ENCODE measurements at regions not wholly inside any gene's neighbourhood (a gene's known extent, or its start where the extent isn't known, plus 50 kb on each side); places are given as distances from the start of the nearest gene placed in this dataset.
A peak's percentile ranks its signal among the peaks of the same experiment; 100 is the strongest.
"Not testable (repeated sequence)": the region's sequence is repeated elsewhere in the genome, so short reads cannot be mapped to it uniquely, and the experiment has no call there.

DNA sequence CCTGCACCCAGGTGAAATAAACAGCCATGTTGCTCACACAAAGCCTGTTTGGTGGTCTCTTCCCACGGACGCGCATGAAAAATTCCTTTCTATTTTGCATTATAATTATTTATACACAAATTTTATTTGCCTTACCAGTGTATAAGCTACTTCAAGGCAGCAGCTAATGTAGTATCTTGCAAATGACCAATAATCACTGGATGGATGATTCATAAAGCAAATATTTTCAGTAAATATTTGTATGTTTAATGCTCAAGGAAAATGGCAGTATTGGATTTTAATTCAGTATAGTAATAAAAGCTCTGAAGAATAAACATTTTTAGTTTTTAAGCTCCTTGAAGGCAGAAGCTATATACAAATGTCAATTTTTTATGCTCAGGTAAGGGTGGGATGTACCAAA is 158.7 kb upstream of the NANOGP8 start:
- Histone ChIP-seq H2AFZ (no peak overlapping the region), H3K4me3 (no peak overlapping the region), H3K36me3 (ENCODE audit: low read depth) (no peaks in the 10 kb centered on the region), H3K9me3 (ENCODE audit: insufficient read depth, low read depth) (no peaks in the 10 kb centered on the region), H3K79me2 (ENCODE audit: low read depth) (no peaks in the 10 kb centered on the region), H3K9me2 (ENCODE audit: insufficient read depth) (no peaks in the 10 kb centered on the region), H3F3A (ENCODE audit: insufficient read depth, low read depth) (no peaks in the 10 kb centered on the region), H3K4me2 (no peak overlapping the region), H4K20me1 (ENCODE audit: insufficient read depth) (no peaks in the 10 kb centered on the region), H3K27me3 (ENCODE audit: insufficient read depth, low read depth) (no peaks in the 10 kb centered on the region), H3K4me1 (replicated peaks; ENCODE audit: insufficient read depth) (no peaks in the 10 kb centered on the region), H3K27ac (no peak overlapping the region)
- TF ChIP-seq, protein P1, sequence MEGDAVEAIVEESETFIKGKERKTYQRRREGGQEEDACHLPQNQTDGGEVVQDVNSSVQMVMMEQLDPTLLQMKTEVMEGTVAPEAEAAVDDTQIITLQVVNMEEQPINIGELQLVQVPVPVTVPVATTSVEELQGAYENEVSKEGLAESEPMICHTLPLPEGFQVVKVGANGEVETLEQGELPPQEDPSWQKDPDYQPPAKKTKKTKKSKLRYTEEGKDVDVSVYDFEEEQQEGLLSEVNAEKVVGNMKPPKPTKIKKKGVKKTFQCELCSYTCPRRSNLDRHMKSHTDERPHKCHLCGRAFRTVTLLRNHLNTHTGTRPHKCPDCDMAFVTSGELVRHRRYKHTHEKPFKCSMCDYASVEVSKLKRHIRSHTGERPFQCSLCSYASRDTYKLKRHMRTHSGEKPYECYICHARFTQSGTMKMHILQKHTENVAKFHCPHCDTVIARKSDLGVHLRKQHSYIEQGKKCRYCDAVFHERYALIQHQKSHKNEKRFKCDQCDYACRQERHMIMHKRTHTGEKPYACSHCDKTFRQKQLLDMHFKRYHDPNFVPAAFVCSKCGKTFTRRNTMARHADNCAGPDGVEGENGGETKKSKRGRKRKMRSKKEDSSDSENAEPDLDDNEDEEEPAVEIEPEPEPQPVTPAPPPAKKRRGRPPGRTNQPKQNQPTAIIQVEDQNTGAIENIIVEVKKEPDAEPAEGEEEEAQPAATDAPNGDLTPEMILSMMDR (conservative IDR thresholded peaks at IDR 0.05) = no peak
- no peak for TF ChIP-seq EZH2 (IDR thresholded peaks at IDR 0.05; ENCODE audit: low read depth)
- intact Hi-C loops (cut with micrococcal nuclease; ENCODE audit: unreplicated experiment) = no loop called here
- DNase-seq = no peak
- ChIA-PET CTCF (no interaction called here), POLR2A (ENCODE audit: unreplicated experiment) (no interaction called here)
- BruUV-seq (replicated peaks) = no TSS peak

DNA sequence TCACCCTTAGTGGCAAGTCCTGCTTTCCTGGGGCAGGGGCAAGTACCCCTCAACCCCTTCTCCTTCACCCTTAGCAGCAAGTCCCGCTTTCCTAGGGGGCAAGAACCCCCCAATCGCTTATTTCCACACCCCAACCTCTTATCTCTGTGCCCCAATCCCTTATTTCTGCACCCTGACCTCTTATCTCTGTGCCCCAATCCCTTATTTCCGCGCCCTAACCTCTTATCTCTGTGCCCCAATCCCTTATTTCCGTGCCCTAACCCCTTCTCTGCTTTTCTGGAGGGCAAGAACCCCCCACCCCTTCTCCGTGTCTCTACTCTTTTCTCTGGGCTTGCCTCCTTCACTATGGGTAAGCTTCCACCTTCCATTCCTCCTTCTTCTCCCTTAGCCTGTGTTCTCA is 154.6 kb upstream of the NANOGP8 start:
- H3K4me3 ChIP-seq; H3K79me2 ChIP-seq (ENCODE audit: low read depth); H3K27ac ChIP-seq; CTCF ChIA-PET; H3K36me3 ChIP-seq (ENCODE audit: low read depth); H3K4me1 ChIP-seq (replicated peaks; ENCODE audit: insufficient read depth); H4K20me1 ChIP-seq (ENCODE audit: insufficient read depth); BruUV-seq (replicated peaks); H3K27me3 ChIP-seq (ENCODE audit: insufficient read depth, low read depth); H3F3A ChIP-seq (ENCODE audit: insufficient read depth, low read depth); H3K4me2 ChIP-seq; DNase-seq; H3K9me2 ChIP-seq (ENCODE audit: insufficient read depth); POLR2A ChIA-PET (ENCODE audit: unreplicated experiment); H2AFZ ChIP-seq; H3K9me3 ChIP-seq (ENCODE audit: insufficient read depth, low read depth); intact Hi-C loops (cut with micrococcal nuclease; ENCODE audit: unreplicated experiment): not testable (repeated sequence)

DNA sequence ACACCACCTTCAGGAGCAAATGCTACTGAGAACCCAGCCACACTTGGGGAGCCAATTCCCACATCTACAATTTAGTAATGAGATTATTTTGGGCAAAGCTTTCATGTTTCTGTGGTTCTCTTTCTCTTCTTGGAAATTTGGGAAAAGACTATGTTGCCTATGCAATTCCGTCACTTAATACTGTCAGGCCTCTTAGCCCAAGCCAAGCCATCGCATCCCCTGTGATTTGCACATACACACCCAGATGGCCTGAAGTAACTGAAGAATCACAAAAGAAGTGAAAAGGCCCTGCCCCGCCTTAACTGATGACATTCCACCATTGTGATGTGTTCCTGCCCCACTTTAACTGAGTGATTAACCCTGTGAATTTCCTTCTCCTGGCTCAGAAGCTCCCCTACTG is 153.4 kb upstream of the NANOGP8 start:
- CTCF ChIA-PET; H3K4me1 ChIP-seq (replicated peaks; ENCODE audit: insufficient read depth); H3K27ac ChIP-seq; H3K9me3 ChIP-seq (ENCODE audit: insufficient read depth, low read depth); H3K9me2 ChIP-seq (ENCODE audit: insufficient read depth); intact Hi-C loops (cut with micrococcal nuclease; ENCODE audit: unreplicated experiment); BruUV-seq (replicated peaks); H4K20me1 ChIP-seq (ENCODE audit: insufficient read depth); H3K79me2 ChIP-seq (ENCODE audit: low read depth); H3K36me3 ChIP-seq (ENCODE audit: low read depth); H2AFZ ChIP-seq; POLR2A ChIA-PET (ENCODE audit: unreplicated experiment); H3K4me3 ChIP-seq; H3K4me2 ChIP-seq; H3K27me3 ChIP-seq (ENCODE audit: insufficient read depth, low read depth); H3F3A ChIP-seq (ENCODE audit: insufficient read depth, low read depth): not testable (repeated sequence)
- peak in 1 of 2 experiments; percentile 3 for DNase-seq

DNA sequence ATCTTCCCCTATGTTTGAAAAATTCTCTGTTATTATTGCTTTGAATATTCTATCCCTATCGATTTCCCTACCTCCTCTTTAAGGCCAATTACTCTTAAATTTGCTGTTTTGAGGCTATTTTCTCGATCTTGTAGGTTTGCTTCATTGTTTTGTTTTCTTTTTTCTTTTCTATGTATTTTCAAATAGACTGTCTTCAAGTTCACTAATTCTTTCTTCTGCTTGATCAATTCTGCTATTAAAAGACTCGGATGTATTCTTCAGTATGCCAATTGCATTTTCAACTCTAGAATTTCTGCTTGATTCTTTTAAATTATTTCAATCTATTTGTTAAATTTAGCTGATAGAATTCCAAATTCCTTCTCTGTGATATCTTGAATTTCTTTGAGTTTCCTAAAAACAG is 144.0 kb upstream of the NANOGP8 start:
- ChIA-PET CTCF (no interaction called here), POLR2A (ENCODE audit: unreplicated experiment) (no interaction called here)
- H2AFZ ChIP-seq = no peak overlapping the region
- no peak overlapping the region for H3K4me3 ChIP-seq
- H4K20me1 ChIP-seq (ENCODE audit: insufficient read depth) = no peaks in the 10 kb centered on the region
- H3K27me3 ChIP-seq (ENCODE audit: insufficient read depth, low read depth) = no peaks in the 10 kb centered on the region
- no peaks in the 10 kb centered on the region for H3K4me1 ChIP-seq (replicated peaks; ENCODE audit: insufficient read depth)
- TF ChIP-seq, protein P1 (conservative IDR thresholded peaks at IDR 0.05) = no peak
- TF ChIP-seq EZH2 (IDR thresholded peaks at IDR 0.05; ENCODE audit: low read depth) = no peak
- H3F3A ChIP-seq (ENCODE audit: insufficient read depth, low read depth) = no peaks in the 10 kb centered on the region
- H3K79me2 ChIP-seq (ENCODE audit: low read depth) = no peaks in the 10 kb centered on the region
- DNase-seq = no peak
- BruUV-seq (replicated peaks) = no TSS peak
- intact Hi-C loops (cut with micrococcal nuclease; ENCODE audit: unreplicated experiment) = no loop called here
- H3K4me2 ChIP-seq = no peak overlapping the region
- H3K9me3 ChIP-seq (ENCODE audit: insufficient read depth, low read depth) = no peaks in the 10 kb centered on the region
- no peaks in the 10 kb centered on the region for H3K9me2 ChIP-seq (ENCODE audit: insufficient read depth)
- H3K36me3 ChIP-seq (ENCODE audit: low read depth) = no peaks in the 10 kb centered on the region
- H3K27ac ChIP-seq = no peak overlapping the region
